NCI-H1417 (cell line): ENCODE measurements at regions not wholly inside any gene's neighbourhood (a gene's known extent, or its start where the extent isn't known, plus 50 kb on each side); places are given as distances from the start of the nearest gene placed in this dataset.

Source experiments
- DNase-seq, 3 experiments: peaks; one replicate each; lab custom pipeline; 2025; lab: John Stamatoyannopoulos, UW

GRCh38 chr16:6057821-6058220 lies 960.2 kb upstream of the EEF2KMT start:
- no peak for DNase-seq

- no peak for DNase-seq
These were observed 950.4 kb upstream of the EEF2KMT start for GRCh38 chr16:6048017-6048416.

GRCh38 chr16:6047325-6047724 lies 949.7 kb upstream of the EEF2KMT start:
- DNase-seq: no peak

- no peak for DNase-seq
These were observed 941.5 kb upstream of the EEF2KMT start for GRCh38 chr16:6038941-6039645.

- DNase-seq: no peak
These were observed 937.6 kb upstream of the EEF2KMT start for GRCh38 chr16:6035161-6035560.

GRCh38 chr16:6034511-6034910 lies 936.9 kb upstream of the EEF2KMT start:
- no peak for DNase-seq

- no peak for DNase-seq
These were observed 934.8 kb upstream of the EEF2KMT start for GRCh38 chr16:6032438-6032837.

- no peak for DNase-seq
These were observed 934.0 kb upstream of the EEF2KMT start for GRCh38 chr16:6031567-6031966.

- DNase-seq: no peak
These were observed 933.5 kb upstream of the EEF2KMT start for GRCh38 chr16:6031102-6031501.

GRCh38 chr16:6027733-6028132 lies 930.1 kb upstream of the EEF2KMT start:
- no peak for DNase-seq

GRCh38 chr16:6023449-6023848 lies 925.9 kb upstream of the EEF2KMT start:
- no peak for DNase-seq

- DNase-seq: no peak
These were observed 923.8 kb upstream of the EEF2KMT start for GRCh38 chr16:6021276-6021943.

- peak in 1 of 3 experiments; percentile 57 for DNase-seq
These were observed 922.8 kb upstream of the EEF2KMT start for GRCh38 chr16:6020162-6020985.

- no peak for DNase-seq
These were observed 921.9 kb upstream of the EEF2KMT start for GRCh38 chr16:6019490-6019991.

GRCh38 chr16:6018848-6019489 lies 921.4 kb upstream of the EEF2KMT start:
- DNase-seq: peak in 1 of 3 experiments; percentile 19

- peak in 2 of 3 experiments; percentile 2 to 43 for DNase-seq
These were observed 919.1 kb upstream of the EEF2KMT start for GRCh38 chr16:6016530-6017184.

- no peak for DNase-seq
These were observed 915.1 kb upstream of the EEF2KMT start for GRCh38 chr16:6012716-6013115.

GRCh38 chr16:6009151-6009550 lies 911.6 kb upstream of the EEF2KMT start:
- DNase-seq: no peak

GRCh38 chr16:6008670-6009069 lies 911.1 kb upstream of the EEF2KMT start:
- DNase-seq: no peak

GRCh38 chr16:5993356-5993755 lies 895.8 kb upstream of the EEF2KMT start:
- DNase-seq: no peak

- peak in 1 of 3 experiments; percentile 47 for DNase-seq
These were observed 885.4 kb upstream of the EEF2KMT start for GRCh38 chr16:5982979-5983378.
